ENCODE measurements at regions not wholly inside any gene's neighbourhood (a gene's known extent, or its start where the extent isn't known, plus 50 kb on each side); places are given as distances from the start of the nearest gene placed in this dataset.

DNA sequence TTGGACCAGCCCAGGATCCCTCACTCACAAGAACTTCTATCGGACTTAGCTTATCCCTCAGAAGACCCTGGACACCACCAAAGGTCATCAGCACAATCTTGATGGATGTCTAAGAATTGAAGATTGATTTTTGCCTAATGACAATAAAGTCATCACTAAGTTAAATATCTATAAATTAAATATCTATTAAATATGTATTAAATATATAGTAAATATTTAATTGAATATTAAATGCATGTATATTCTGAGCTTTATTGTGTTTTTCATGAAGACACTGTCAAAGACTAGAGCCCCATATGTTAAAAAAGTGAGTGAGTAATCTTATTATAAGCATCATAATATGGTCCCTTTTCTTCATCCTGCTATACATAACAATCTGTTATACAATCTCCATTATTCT, 751.1 kb downstream of the KCNJ2 start:
- TF ChIP-seq, protein P1, sequence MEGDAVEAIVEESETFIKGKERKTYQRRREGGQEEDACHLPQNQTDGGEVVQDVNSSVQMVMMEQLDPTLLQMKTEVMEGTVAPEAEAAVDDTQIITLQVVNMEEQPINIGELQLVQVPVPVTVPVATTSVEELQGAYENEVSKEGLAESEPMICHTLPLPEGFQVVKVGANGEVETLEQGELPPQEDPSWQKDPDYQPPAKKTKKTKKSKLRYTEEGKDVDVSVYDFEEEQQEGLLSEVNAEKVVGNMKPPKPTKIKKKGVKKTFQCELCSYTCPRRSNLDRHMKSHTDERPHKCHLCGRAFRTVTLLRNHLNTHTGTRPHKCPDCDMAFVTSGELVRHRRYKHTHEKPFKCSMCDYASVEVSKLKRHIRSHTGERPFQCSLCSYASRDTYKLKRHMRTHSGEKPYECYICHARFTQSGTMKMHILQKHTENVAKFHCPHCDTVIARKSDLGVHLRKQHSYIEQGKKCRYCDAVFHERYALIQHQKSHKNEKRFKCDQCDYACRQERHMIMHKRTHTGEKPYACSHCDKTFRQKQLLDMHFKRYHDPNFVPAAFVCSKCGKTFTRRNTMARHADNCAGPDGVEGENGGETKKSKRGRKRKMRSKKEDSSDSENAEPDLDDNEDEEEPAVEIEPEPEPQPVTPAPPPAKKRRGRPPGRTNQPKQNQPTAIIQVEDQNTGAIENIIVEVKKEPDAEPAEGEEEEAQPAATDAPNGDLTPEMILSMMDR (IDR thresholded peaks at IDR 0.05): no peak
- no peak for TF ChIP-seq POLR2A (IDR thresholded peaks at IDR 0.05)
- H3K27me3 ChIP-seq: no peaks in the 10 kb centered on the region
- no peaks in the 10 kb centered on the region for H3K4me1 ChIP-seq
- no peak overlapping the region for H3K4me3 ChIP-seq
- H3K27ac ChIP-seq: no peak overlapping the region
- H3K9me3 ChIP-seq: no peaks in the 10 kb centered on the region
- no peaks in the 10 kb centered on the region for H3K36me3 ChIP-seq
- intact Hi-C loops (cut with DNase I; ENCODE audit: low total_unique reads): no loop called here
- DNase-seq: no peak

DNA sequence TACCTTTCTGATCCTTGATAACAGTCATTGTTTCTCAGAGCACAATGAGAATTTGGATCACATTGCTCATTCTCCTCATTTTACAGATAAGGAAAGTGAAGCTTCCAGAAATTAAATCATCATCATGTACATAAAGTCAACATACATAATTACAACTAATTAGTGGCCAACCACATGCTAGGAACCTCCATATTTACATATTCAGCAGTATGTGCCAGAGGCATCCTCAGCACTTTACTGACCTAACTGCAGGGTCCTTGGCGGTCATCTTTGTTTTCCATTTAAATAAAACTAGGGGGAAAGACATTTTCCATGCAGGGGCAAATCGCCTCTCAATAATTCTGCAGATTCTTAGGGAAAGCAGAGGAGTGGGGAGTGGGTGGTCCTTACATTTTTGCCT, 752.9 kb downstream of the KCNJ2 start:
- Histone ChIP-seq H3K27ac (no peak overlapping the region), H3K9me3 (no peaks in the 10 kb centered on the region), H3K27me3 (no peaks in the 10 kb centered on the region), H3K4me3 (no peak overlapping the region), H3K36me3 (no peaks in the 10 kb centered on the region), H3K4me1 (no peaks in the 10 kb centered on the region)
- intact Hi-C loops (cut with DNase I; ENCODE audit: low total_unique reads): no loop called here
- TF ChIP-seq, protein P1 (IDR thresholded peaks at IDR 0.05): no peak
- TF ChIP-seq POLR2A (IDR thresholded peaks at IDR 0.05): no peak
- DNase-seq: no peak

DNA sequence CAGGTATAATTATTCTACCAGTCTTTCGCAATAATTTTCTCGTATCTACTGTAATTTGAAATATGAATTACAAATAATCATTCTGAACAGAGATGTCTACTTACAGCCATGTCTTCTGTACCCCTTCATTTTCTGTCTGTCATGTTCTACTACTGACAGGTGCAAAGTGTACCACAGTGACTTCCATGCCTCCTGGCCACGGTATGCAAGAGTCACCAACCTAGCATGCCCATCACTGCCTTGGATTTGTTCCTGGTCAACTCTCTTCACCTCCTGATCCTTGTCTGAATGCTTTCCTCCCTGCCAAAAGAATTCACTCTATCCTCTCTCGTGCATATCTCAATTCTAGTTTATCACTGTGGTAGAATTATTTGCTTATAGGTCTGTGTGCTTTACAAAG, 755.4 kb downstream of the KCNJ2 start:
- no peaks in the 10 kb centered on the region for H3K9me3 ChIP-seq
- TF ChIP-seq, protein P1 (IDR thresholded peaks at IDR 0.05): no peak
- TF ChIP-seq POLR2A (IDR thresholded peaks at IDR 0.05): no peak
- H3K27me3 ChIP-seq: no peaks in the 10 kb centered on the region
- H3K36me3 ChIP-seq: no peaks in the 10 kb centered on the region
- no peaks in the 10 kb centered on the region for H3K4me1 ChIP-seq
- no peak for DNase-seq
- H3K4me3 ChIP-seq: no peak overlapping the region
- intact Hi-C loops (cut with DNase I; ENCODE audit: low total_unique reads): no loop called here
- H3K27ac ChIP-seq: no peak overlapping the region

DNA sequence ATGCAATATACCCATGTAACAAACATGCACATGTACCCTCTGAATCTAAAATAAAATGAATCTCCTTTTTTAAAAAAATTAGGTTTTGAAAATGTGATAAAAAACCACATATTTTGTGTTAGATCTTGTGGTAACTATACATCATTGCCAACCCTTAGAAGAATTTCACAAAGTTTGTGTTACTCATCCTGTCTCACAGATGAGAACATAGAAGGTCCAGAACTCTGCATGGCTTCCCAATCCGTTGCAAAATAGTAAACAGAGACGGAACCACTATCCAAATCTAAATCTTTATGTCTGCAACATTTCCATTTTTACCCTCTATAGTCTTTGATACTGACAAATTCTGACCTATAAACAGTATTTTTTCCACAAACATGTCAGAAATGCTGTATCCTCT, 759.9 kb downstream of the KCNJ2 start:
- H3K36me3 ChIP-seq: no peaks in the 10 kb centered on the region
- DNase-seq: no peak
- intact Hi-C loops (cut with DNase I; ENCODE audit: low total_unique reads): no loop called here
- H3K27me3 ChIP-seq: no peaks in the 10 kb centered on the region
- no peak for TF ChIP-seq POLR2A (IDR thresholded peaks at IDR 0.05)
- TF ChIP-seq, protein P1 (IDR thresholded peaks at IDR 0.05): no peak
- H3K4me1 ChIP-seq: no peaks in the 10 kb centered on the region
- H3K27ac ChIP-seq: no peak overlapping the region
- no peaks in the 10 kb centered on the region for H3K9me3 ChIP-seq
- no peak overlapping the region for H3K4me3 ChIP-seq

DNA sequence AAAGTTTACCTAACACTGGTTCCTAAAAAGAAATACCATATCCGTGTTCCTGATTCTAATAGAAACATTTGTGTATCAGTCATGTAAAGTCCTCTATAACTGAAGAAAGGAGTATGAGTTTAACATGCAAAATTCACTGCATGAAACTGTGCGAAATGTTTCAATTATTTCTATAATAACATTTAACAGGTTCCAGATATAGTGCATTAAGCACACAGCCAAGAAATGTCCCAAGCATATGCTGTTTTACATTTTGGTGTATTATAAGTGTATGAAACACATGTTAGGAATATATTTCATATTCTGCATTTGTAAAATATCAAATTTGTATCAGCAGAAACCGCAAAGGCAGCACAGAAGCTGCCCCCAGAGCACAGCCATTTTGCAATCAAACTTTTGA, 764.9 kb downstream of the KCNJ2 start:
- no peaks in the 10 kb centered on the region for H3K27me3 ChIP-seq
- TF ChIP-seq, protein P1 (IDR thresholded peaks at IDR 0.05): no peak
- TF ChIP-seq POLR2A (IDR thresholded peaks at IDR 0.05): no peak
- no peak overlapping the region for H3K4me3 ChIP-seq
- no peaks in the 10 kb centered on the region for H3K4me1 ChIP-seq
- no peaks in the 10 kb centered on the region for H3K36me3 ChIP-seq
- no peak for DNase-seq
- no peaks in the 10 kb centered on the region for H3K9me3 ChIP-seq
- intact Hi-C loops (cut with DNase I; ENCODE audit: low total_unique reads): no loop called here
- no peak overlapping the region for H3K27ac ChIP-seq

Data from uterus (tissue), 3 donors.